ENCODE measurements at regions not wholly inside any gene's neighbourhood (a gene's known extent, or its start where the extent isn't known, plus 50 kb on each side); places are given as distances from the start of the nearest gene placed in this dataset.
"Not testable (repeated sequence)": the region's sequence is repeated elsewhere in the genome, so short reads cannot be mapped to it uniquely, and the experiment has no call there.

- H3K27ac ChIP-seq (ENCODE audit: low read depth, low read length); H3K4me3 ChIP-seq (ENCODE audit: low read length); H3K36me3 Mint-ChIP-seq; DNase-seq; intact Hi-C loops (cut with micrococcal nuclease); H3K4me1 ChIP-seq (ENCODE audit: control insufficient read depth in 2 of 2, insufficient read depth in 2 of 2, low read length in 2 of 2); ATAC-seq; H3K4me3 Mint-ChIP-seq; H3K27me3 ChIP-seq (ENCODE audit: control insufficient read depth in 2 of 2, insufficient read depth in 2 of 2, low read length in 2 of 2); H3K36me3 ChIP-seq (ENCODE audit: control insufficient read depth in 2 of 3, insufficient read depth in 3 of 3, low read length in 3 of 3); H3K27ac Mint-ChIP-seq; CTCF ChIA-PET; H3K9me3 ChIP-seq (ENCODE audit: control insufficient read depth in 2 of 3, low read length in 3 of 3); POLR2A ChIA-PET; H3K9me3 Mint-ChIP-seq; H3K4me1 Mint-ChIP-seq: not testable (repeated sequence)
- peaks cover 12 to 52% (median 20%) of the 10 kb centered on the region in 5 donors for H3K27me3 Mint-ChIP-seq
These were observed 59.1 kb upstream of the STC2 start for GRCh38 chr5:173387293-173387692.

- Mint-ChIP-seq H3K36me3 (no peaks in the 10 kb centered on the region), H3K27me3 (peaks cover 12 to 42% (median 20%) of the 10 kb centered on the region in 5 donors), H3K4me3 (no peak overlapping the region), H3K4me1 (no peaks in the 10 kb centered on the region), H3K9me3 (peaks cover 0 to 8% (median 4%) of the 10 kb centered on the region in 11 donors), H3K27ac (no peak overlapping the region)
- Histone ChIP-seq H3K4me3 (ENCODE audit: low read length) (no peak overlapping the region), H3K27me3 (ENCODE audit: control insufficient read depth in 2 of 2, insufficient read depth in 2 of 2, low read length in 2 of 2) (no peaks in the 10 kb centered on the region), H3K36me3 (ENCODE audit: control insufficient read depth in 2 of 3, insufficient read depth in 3 of 3, low read length in 3 of 3) (no peaks in the 10 kb centered on the region), H3K4me1 (ENCODE audit: control insufficient read depth in 2 of 2, insufficient read depth in 2 of 2, low read length in 2 of 2) (no peaks in the 10 kb centered on the region), H3K9me3 (ENCODE audit: control insufficient read depth in 2 of 3, low read length in 3 of 3) (no peaks in the 10 kb centered on the region), H3K27ac (ENCODE audit: low read depth, low read length) (no peak overlapping the region)
- DNase-seq (no peak), ATAC-seq (no peak)
- CTCF ChIA-PET: no interaction called here
- POLR2A ChIA-PET: no interaction called here
- intact Hi-C loops (cut with micrococcal nuclease): no loop called here
These were observed 57.7 kb upstream of the STC2 start for GRCh38 chr5:173385832-173386360.

GRCh38 chr5:173383711-173384110, 55.5 kb upstream of the STC2 start:
- Histone ChIP-seq H3K27ac (ENCODE audit: low read depth, low read length) (no peak overlapping the region), H3K9me3 (ENCODE audit: control insufficient read depth in 2 of 3, low read length in 3 of 3) (peaks cover 0 to 7% (median 0%) of the 10 kb centered on the region in 3 experiments), H3K36me3 (ENCODE audit: control insufficient read depth in 2 of 3, insufficient read depth in 3 of 3, low read length in 3 of 3) (no peaks in the 10 kb centered on the region), H3K4me3 (ENCODE audit: low read length) (no peak overlapping the region), H3K27me3 (ENCODE audit: control insufficient read depth in 2 of 2, insufficient read depth in 2 of 2, low read length in 2 of 2) (no peaks in the 10 kb centered on the region), H3K4me1 (ENCODE audit: control insufficient read depth in 2 of 2, insufficient read depth in 2 of 2, low read length in 2 of 2) (no peaks in the 10 kb centered on the region)
- ChIA-PET CTCF (no interaction called here), POLR2A (no interaction called here)
- H3K4me3 Mint-ChIP-seq: no peak overlapping the region
- no peak overlapping the region for H3K27ac Mint-ChIP-seq
- peaks cover 0 to 32% (median 9%) of the 10 kb centered on the region in 5 donors for H3K27me3 Mint-ChIP-seq
- intact Hi-C loops (cut with micrococcal nuclease): no loop called here
- no peak for DNase-seq
- no peaks in the 10 kb centered on the region for H3K36me3 Mint-ChIP-seq
- H3K9me3 Mint-ChIP-seq: peaks cover 0 to 13% (median 0%) of the 10 kb centered on the region in 11 donors
- no peaks in the 10 kb centered on the region for H3K4me1 Mint-ChIP-seq
- ATAC-seq: no peak

DNA sequence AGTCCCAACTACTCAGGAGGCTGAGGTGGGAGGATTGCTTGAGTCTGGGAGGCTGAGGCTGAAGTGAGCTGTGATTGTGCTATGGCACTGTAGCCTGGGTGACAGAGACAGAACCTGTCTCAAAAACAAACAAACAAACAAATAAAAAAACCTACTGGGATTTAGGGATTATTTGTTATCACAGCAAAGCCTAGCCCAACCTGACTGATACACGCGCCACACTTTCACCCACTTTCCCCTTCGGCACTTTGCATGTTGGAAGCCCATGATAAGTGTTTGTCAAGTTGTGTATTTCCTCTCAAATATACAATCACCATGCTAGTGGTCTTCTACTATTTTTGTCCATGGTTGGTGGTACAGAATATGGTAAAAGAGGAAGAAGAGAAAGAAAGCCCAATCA, 50.5 kb upstream of the STC2 start:
- Mint-ChIP-seq H3K9me3 (peaks cover 0 to 16% (median 2%) of the 10 kb centered on the region in 11 donors), H3K4me1 (no peaks in the 10 kb centered on the region), H3K36me3 (no peaks in the 10 kb centered on the region), H3K27me3 (peaks cover 0 to 34% (median 24%) of the 10 kb centered on the region in 5 donors), H3K4me3 (no peak overlapping the region), H3K27ac (no peak overlapping the region)
- Histone ChIP-seq H3K27ac (ENCODE audit: low read depth, low read length) (no peak overlapping the region), H3K4me3 (ENCODE audit: low read length) (no peak overlapping the region), H3K9me3 (ENCODE audit: control insufficient read depth in 2 of 3, low read length in 3 of 3) (peaks cover 0 to 9% (median 0%) of the 10 kb centered on the region in 3 experiments), H3K4me1 (ENCODE audit: control insufficient read depth in 2 of 2, insufficient read depth in 2 of 2, low read length in 2 of 2) (no peaks in the 10 kb centered on the region), H3K36me3 (ENCODE audit: control insufficient read depth in 2 of 3, insufficient read depth in 3 of 3, low read length in 3 of 3) (no peaks in the 10 kb centered on the region), H3K27me3 (ENCODE audit: control insufficient read depth in 2 of 2, insufficient read depth in 2 of 2, low read length in 2 of 2) (no peaks in the 10 kb centered on the region)
- ChIA-PET POLR2A (no interaction called here), CTCF (no interaction called here)
- ATAC-seq (no peak), DNase-seq (no peak)
- intact Hi-C loops (cut with micrococcal nuclease): no loop called here
